Stimulated activated CD4-positive, alpha-beta T cell treated with anti-CD3 and anti-CD28 coated beads, Interleukin-2, amount 100 ng/mL, for 48 hours (primary cell): ENCODE measurements at regions not wholly inside any gene's neighbourhood (a gene's known extent, or its start where the extent isn't known, plus 50 kb on each side); places are given as distances from the start of the nearest gene placed in this dataset.

Experiments
- DNase-seq, 2 donors: peaks; one replicate each; pipeline ENCODE4 v3.0.0-alpha.2; 2020

- no peak for DNase-seq
These were observed 1435.7 kb downstream of the UQCRFS1 start for GRCh38 chr19:27777242-27777641.

- no peak for DNase-seq
These were observed 1436.4 kb downstream of the UQCRFS1 start for GRCh38 chr19:27776524-27776923.

- DNase-seq, result no peak
These were observed 1436.9 kb downstream of the UQCRFS1 start for GRCh38 chr19:27776020-27776419.

GRCh38 chr19:27775395-27775794 is 1437.6 kb downstream of the UQCRFS1 start:
- no peak for DNase-seq

- DNase-seq, result peak; percentile 31 to 32
These were observed 1438.1 kb downstream of the UQCRFS1 start for GRCh38 chr19:27774827-27775226.

GRCh38 chr19:27774337-27774736 is 1438.6 kb downstream of the UQCRFS1 start:
- DNase-seq, result no peak

GRCh38 chr19:27773318-27774094 is 1439.4 kb downstream of the UQCRFS1 start:
- no peak for DNase-seq

- DNase-seq, result no peak
These were observed 1440.9 kb downstream of the UQCRFS1 start for GRCh38 chr19:27772059-27772458.

GRCh38 chr19:27770095-27770494 is 1442.9 kb downstream of the UQCRFS1 start:
- DNase-seq, result no peak

- DNase-seq, result no peak
These were observed 1445.7 kb downstream of the UQCRFS1 start for GRCh38 chr19:27767234-27767633.

GRCh38 chr19:27765912-27766725 is 1446.8 kb downstream of the UQCRFS1 start:
- DNase-seq, result no peak

- no peak for DNase-seq
These were observed 1447.6 kb downstream of the UQCRFS1 start for GRCh38 chr19:27765397-27765796.

GRCh38 chr19:27764186-27764804 is 1448.7 kb downstream of the UQCRFS1 start:
- DNase-seq, result no peak

GRCh38 chr19:27762933-27763332 is 1450.0 kb downstream of the UQCRFS1 start:
- no peak for DNase-seq

- DNase-seq, result no peak
These were observed 1453.1 kb downstream of the UQCRFS1 start for GRCh38 chr19:27759896-27760295.

- no peak for DNase-seq
These were observed 1454.1 kb downstream of the UQCRFS1 start for GRCh38 chr19:27758626-27759505.

GRCh38 chr19:27754700-27755099 is 1458.3 kb downstream of the UQCRFS1 start:
- DNase-seq, result no peak

- no peak for DNase-seq
These were observed 1459.3 kb downstream of the UQCRFS1 start for GRCh38 chr19:27753622-27754021.

- no peak for DNase-seq
These were observed 1460.3 kb downstream of the UQCRFS1 start for GRCh38 chr19:27752530-27753184.

GRCh38 chr19:27751044-27751391 is 1461.9 kb downstream of the UQCRFS1 start:
- DNase-seq, result no peak

GRCh38 chr19:27750391-27751043 is 1462.4 kb downstream of the UQCRFS1 start:
- DNase-seq, result no peak
